H1 (cell line): ENCODE measurements at regions not wholly inside any gene's neighbourhood (a gene's known extent, or its start where the extent isn't known, plus 50 kb on each side); places are given as distances from the start of the nearest gene placed in this dataset.
"Not testable (repeated sequence)": the region's sequence is repeated elsewhere in the genome, so short reads cannot be mapped to it uniquely, and the experiment has no call there.

ENCODE experiments used
- CTCF ChIA-PET: fragments of 300-600 bp; sonication (Branson Sonifier 250); formaldehyde crosslinking; loops from one replicate; lab custom pipeline; 2021; ENCODE audit not compliant: partially characterized antibody; lab: Charles Lee
- POLR2A ChIA-PET: fragments of 300-600 bp; sonication (Branson Sonifier 250); formaldehyde crosslinking; loops from one replicate; lab custom pipeline; 2021; ENCODE audit warnings: inconsistent platforms; ENCODE audit not compliant: partially characterized antibody; lab: Charles Lee
- DNase-seq, 2 experiments: peaks; one replicate each; pipeline versions ENCODE4 v3.0.0 to v3.0.0-alpha.2; 2010 to 2022; ENCODE audit warnings: low spot score in 2 of 2, low read depth in 1 of 2, mixed read lengths in 1 of 2
- FAIRE-seq: peaks from 2 replicates; lab custom pipeline; 2011; peaks lifted over from hg19 to GRCh38; lab: Jason Lieb, UNC
- H2AFZ ChIP-seq: 2 replicates; pipeline ENCODE4 v1.8.1; 2012; ENCODE audit warnings: low read length, inconsistent platforms
- H2AK5ac ChIP-seq: 2 replicates; pipeline ENCODE4 v1.6.1; 2013; ENCODE audit warnings: low read depth, low read length
- H2BK120ac ChIP-seq: replicated peaks from 2 replicates; pipeline ENCODE3; 2013; ENCODE audit warnings: low read depth, low read length, inconsistent platforms
- H2BK12ac ChIP-seq: 2 replicates; pipeline ENCODE4 v1.6.1; 2013; ENCODE audit warnings: low read depth, low read length
- H2BK15ac ChIP-seq: 2 replicates; pipeline ENCODE4 v1.6.1; 2013; ENCODE audit warnings: low read length
- H2BK20ac ChIP-seq: 2 replicates; pipeline ENCODE4 v1.6.1; 2013; ENCODE audit warnings: low read length
- H2BK5ac ChIP-seq: 2 replicates; pipeline ENCODE4 v1.6.1; 2013; ENCODE audit warnings: low read depth, low read length
- H3K14ac ChIP-seq: 2 replicates; pipeline ENCODE4 v1.6.1; 2013; ENCODE audit warnings: inconsistent platforms; ENCODE audit not compliant: insufficient read length
- H3K18ac ChIP-seq: 2 replicates; pipeline ENCODE4 v1.6.1; 2013; ENCODE audit warnings: low read length; ENCODE audit errors: extremely low read depth
- H3K23ac ChIP-seq: 2 replicates; pipeline ENCODE4 v1.6.1; 2013; ENCODE audit warnings: inconsistent platforms; ENCODE audit not compliant: insufficient read length
- H3K23me2 ChIP-seq: 2 replicates; pipeline ENCODE4 v1.6.1; 2013; ENCODE audit warnings: low read depth, low read length
- H3K27ac ChIP-seq: 2 replicates; pipeline ENCODE4 v1.6.1; 2011; ENCODE audit warnings: low read depth, low read length, inconsistent platforms
- H3K27me3 ChIP-seq, 4 experiments: replicated peaks in 1 of 4; 1 replicate in 1 of 4; 2 replicates in 3 of 4; pipeline versions ENCODE4 v1.6.1 to v1.8.1; 2011 to 2013; ENCODE audit warnings: low read length in 3 of 4, mild to moderate bottlenecking in 3 of 4, inconsistent platforms in 2 of 4, mixed read lengths in 2 of 4, moderate library complexity in 1 of 4; ENCODE audit not compliant: control insufficient read depth in 3 of 4, insufficient read depth in 3 of 4; ENCODE audit errors: extremely low read depth in 1 of 4
- H3K36me3 ChIP-seq, 4 experiments: 2 replicates each; pipeline versions ENCODE4 v1.6.1 to v1.8.1; 2011 to 2013; ENCODE audit warnings: mild to moderate bottlenecking in 4 of 4, low read length in 3 of 4, moderate library complexity in 2 of 4, control low read depth in 1 of 4, inconsistent platforms in 1 of 4; ENCODE audit not compliant: insufficient read depth in 4 of 4, control insufficient read depth in 2 of 4
- H3K4ac ChIP-seq: replicated peaks from 2 replicates; pipeline ENCODE3; 2013; ENCODE audit warnings: low read length, low read depth, mixed read lengths, inconsistent platforms; ENCODE audit not compliant: insufficient read length
- H3K4me1 ChIP-seq, 4 experiments: replicated peaks in 1 of 4; 1 replicate in 1 of 4; 2 replicates in 3 of 4; pipeline versions ENCODE4 v1.6.1 to v1.8.1; 2011 to 2013; ENCODE audit warnings: low read length in 3 of 4, inconsistent platforms in 2 of 4, mixed read lengths in 1 of 4; ENCODE audit not compliant: insufficient read depth in 4 of 4, control insufficient read depth in 3 of 4
- H3K4me2 ChIP-seq, 2 experiments: 2 replicates each; pipeline versions ENCODE4 v1.6.1 to v1.8.1; 2011 to 2013; ENCODE audit warnings: low read depth in 2 of 2, low read length in 2 of 2, control low read depth in 1 of 2, inconsistent platforms in 1 of 2, mild to moderate bottlenecking in 1 of 2; ENCODE audit not compliant: insufficient read depth in 1 of 2
- H3K4me3 ChIP-seq, 4 experiments: fragments of 200-600, 300-600 bp in 1 of 4; sonication (generic), shearing (Covaris generic), sonication (Bioruptor Twin) in 1 of 4; 2 replicates each; pipeline versions ENCODE4 v1.5.1 to v1.8.1; 2011 to 2016; ENCODE audit warnings: low read length in 4 of 4, low read depth in 3 of 4, control low read depth in 2 of 4, inconsistent platforms in 2 of 4, mild to moderate bottlenecking in 2 of 4, mixed read lengths in 1 of 4, moderate library complexity in 1 of 4; ENCODE audit not compliant: insufficient read depth in 2 of 4; ENCODE audit errors: extremely low read depth in 1 of 4
- H3K56ac ChIP-seq: replicated peaks from 2 replicates; pipeline ENCODE3; 2013; ENCODE audit warnings: low read depth, mild to moderate bottlenecking, mixed read lengths, low read length, inconsistent platforms; ENCODE audit not compliant: insufficient read length
- H3K79me1 ChIP-seq: 2 replicates; pipeline ENCODE4 v1.6.1; 2013; ENCODE audit warnings: low read depth, low read length, control low read depth
- H3K79me2 ChIP-seq, 2 experiments: 2 replicates each; pipeline versions ENCODE4 v1.6.1 to v1.8.1; 2012 to 2013; ENCODE audit warnings: low read length in 2 of 2, mild to moderate bottlenecking in 2 of 2, inconsistent platforms in 1 of 2; ENCODE audit not compliant: insufficient read depth in 2 of 2, control insufficient read depth in 1 of 2
- H3K9ac ChIP-seq, 4 experiments: replicated peaks in 1 of 4; 1 replicate in 1 of 4; 2 replicates in 3 of 4; pipeline versions ENCODE4 v1.6.1 to v1.8.1; 2011 to 2013; ENCODE audit warnings: low read depth in 3 of 4, low read length in 3 of 4, control low read depth in 2 of 4, mild to moderate bottlenecking in 2 of 4, moderate library complexity in 2 of 4, inconsistent platforms in 1 of 4; ENCODE audit errors: extremely low read depth in 1 of 4
- H3K9me3 ChIP-seq, 2 experiments: 2 replicates each; pipeline versions ENCODE4 v1.6.1 to v1.8.1; 2012 to 2013; ENCODE audit warnings: mild to moderate bottlenecking in 2 of 2, moderate library complexity in 2 of 2, control low read depth in 1 of 2, inconsistent platforms in 1 of 2, low read depth in 1 of 2, low read length in 1 of 2, mixed read lengths in 1 of 2; ENCODE audit not compliant: insufficient read depth in 2 of 2
- H4K20me1 ChIP-seq, 2 experiments: replicated peaks in 1 of 2; 2 replicates each; pipeline versions ENCODE3 to v1.8.1; 2011 to 2013; ENCODE audit warnings: inconsistent platforms in 2 of 2, low read length in 2 of 2, mild to moderate bottlenecking in 1 of 2; ENCODE audit not compliant: insufficient read depth in 2 of 2, control insufficient read depth in 1 of 2
- H4K5ac ChIP-seq: 2 replicates; pipeline ENCODE4 v1.6.1; 2013; ENCODE audit warnings: low read length, low read depth, mixed read lengths, inconsistent platforms; ENCODE audit not compliant: insufficient read length
- H4K8ac ChIP-seq: 2 replicates; pipeline ENCODE4 v1.8.0; 2013; ENCODE audit warnings: mild to moderate bottlenecking, moderate library complexity, low read length, inconsistent platforms; ENCODE audit not compliant: insufficient read depth; ENCODE audit errors: extremely low read depth
- H4K91ac ChIP-seq: replicated peaks from 2 replicates; pipeline ENCODE3; 2013; ENCODE audit warnings: low read length, mixed read lengths, inconsistent platforms; ENCODE audit not compliant: insufficient read length
- WGBS, 2 experiments: shearing (Covaris generic) in 1 of 2; methylation state at CpG; one replicate each; pipeline versions ENCODE4 v1.1.6 to v1.1.7; 2013 to 2015; ENCODE audit warnings: low lambda C conversion rate in 2 of 2, mixed read lengths in 2 of 2, inconsistent platforms in 1 of 2, low coverage in 1 of 2, missing lambda C conversion rate in 1 of 2; ENCODE audit not compliant: insufficient replicate concordance in 2 of 2, insufficient coverage in 1 of 2, insufficient read length in 1 of 2; ENCODE audit errors: extremely low coverage in 1 of 2, missing lambda C conversion rate in 1 of 2; 5-methylcytosine and 5-hydroxymethylcytosine counted together

DNA sequence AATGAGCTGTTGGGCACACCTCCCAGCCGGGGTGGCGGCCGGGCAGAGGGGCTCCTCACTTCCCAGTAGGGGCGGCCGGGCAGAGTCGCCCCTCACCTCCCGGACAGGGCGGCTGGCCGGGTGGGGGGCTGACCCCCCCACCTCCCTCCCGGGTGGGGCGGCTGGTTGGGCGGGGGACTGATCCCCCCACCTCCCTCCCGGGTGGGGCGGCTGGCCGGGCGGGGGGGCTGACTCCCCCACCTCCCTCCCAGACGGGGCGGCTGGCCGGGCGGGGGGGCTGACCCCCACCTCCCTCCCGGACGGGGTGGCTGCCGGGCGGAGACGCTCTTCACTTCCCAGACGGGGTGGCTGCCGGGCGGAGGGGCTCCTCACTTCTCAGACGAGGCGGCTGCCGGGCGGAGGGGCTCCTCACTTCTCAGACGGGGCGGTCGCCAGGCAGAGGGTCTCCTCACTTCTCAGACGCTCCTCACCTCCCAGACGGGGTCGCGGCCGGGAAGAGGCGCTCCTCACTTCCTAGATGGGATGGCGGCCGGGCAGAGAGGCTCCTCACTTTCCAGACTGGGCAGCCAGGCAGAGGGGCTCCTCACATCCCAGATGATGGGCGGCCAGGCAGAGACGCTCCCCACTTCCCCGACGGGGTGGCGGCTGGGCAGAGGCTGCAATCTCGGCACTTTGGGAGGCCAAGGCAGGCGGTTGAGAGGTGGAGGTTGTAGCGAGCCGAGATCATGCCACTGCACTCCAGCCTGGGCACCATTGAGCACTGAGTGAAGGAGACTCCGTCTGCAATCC, 75.4 kb downstream of the LAT start:
- H2AFZ ChIP-seq, H3K4me3 ChIP-seq, H4K91ac ChIP-seq, CTCF ChIA-PET, H3K9me3 ChIP-seq, H3K79me1 ChIP-seq, POLR2A ChIA-PET, H3K23ac ChIP-seq, H3K4me1 ChIP-seq, H3K36me3 ChIP-seq, H3K27ac ChIP-seq, DNase-seq, H3K4ac ChIP-seq, H3K9ac ChIP-seq, H2BK12ac ChIP-seq, H3K56ac ChIP-seq, H3K14ac ChIP-seq, H2BK20ac ChIP-seq, H3K79me2 ChIP-seq, FAIRE-seq, H2AK5ac ChIP-seq, H2BK5ac ChIP-seq, H4K5ac ChIP-seq, H4K8ac ChIP-seq, H4K20me1 ChIP-seq, H3K4me2 ChIP-seq, H3K27me3 ChIP-seq, H2BK120ac ChIP-seq, H2BK15ac ChIP-seq, H3K18ac ChIP-seq, H3K23me2 ChIP-seq: not testable (repeated sequence)
- 91% methylated on average over 7 of the region's 53 CpGs; no CpG with 5 or more reads in 1 of the 2 experiments for WGBS, 2 experiments

DNA sequence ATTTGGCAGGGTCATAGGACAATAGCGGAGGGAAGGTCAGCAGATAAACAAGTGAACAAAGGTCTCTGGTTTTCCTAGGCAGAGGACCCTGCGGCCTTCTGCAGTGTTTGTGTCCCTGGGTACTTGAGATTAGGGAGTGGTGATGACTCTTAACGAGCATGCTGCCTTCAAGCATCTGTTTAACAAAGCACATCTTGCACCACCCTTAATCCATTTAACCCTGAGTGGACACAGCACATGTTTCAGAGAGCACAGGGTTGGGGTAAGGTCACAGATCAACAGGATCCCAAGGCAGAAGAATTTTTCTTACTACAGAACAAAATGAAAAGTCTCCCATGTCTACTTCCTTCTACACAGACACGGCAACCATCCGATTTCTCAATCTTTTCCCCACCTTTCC, 74.7 kb downstream of the LAT start:
- H4K91ac ChIP-seq, H3K79me2 ChIP-seq, H3K23ac ChIP-seq, H2BK12ac ChIP-seq, H3K4me3 ChIP-seq, H3K27me3 ChIP-seq, H2BK5ac ChIP-seq, H3K9ac ChIP-seq, H3K14ac ChIP-seq, H2BK20ac ChIP-seq, H3K18ac ChIP-seq, H3K4ac ChIP-seq, FAIRE-seq, H4K5ac ChIP-seq, DNase-seq, H3K36me3 ChIP-seq, H2BK120ac ChIP-seq, H4K20me1 ChIP-seq, H3K4me2 ChIP-seq, H2BK15ac ChIP-seq, H3K27ac ChIP-seq, H3K9me3 ChIP-seq, POLR2A ChIA-PET, H3K79me1 ChIP-seq, H3K23me2 ChIP-seq, CTCF ChIA-PET, H3K4me1 ChIP-seq, H4K8ac ChIP-seq, H3K56ac ChIP-seq, H2AFZ ChIP-seq, H2AK5ac ChIP-seq: not testable (repeated sequence)
- no CpG with 5 or more reads among the region's 5 CpGs for WGBS, 2 experiments
